ENCODE measurements at regions not wholly inside any gene's neighbourhood (a gene's known extent, or its start where the extent isn't known, plus 50 kb on each side); places are given as distances from the start of the nearest gene placed in this dataset.
"Not testable (repeated sequence)": the region's sequence is repeated elsewhere in the genome, so short reads cannot be mapped to it uniquely, and the experiment has no call there.

GRCh38 chr3:127438951-127439350 is 151.1 kb upstream of the PRR20G start:
- H3F3A ChIP-seq (ENCODE audit: insufficient read depth, low read length, poor library complexity, severe bottlenecking) = no peaks in the 10 kb centered on the region
- no peaks in the 10 kb centered on the region for H3K9me2 ChIP-seq (ENCODE audit: insufficient read depth, low read length)
- no peak overlapping the region for H3K27ac ChIP-seq (ENCODE audit: low read length)
- no peak for TF ChIP-seq POLR2AphosphoS5 (IDR thresholded peaks at IDR 0.05)
- no peak for TF ChIP-seq EZH2 (IDR thresholded peaks at IDR 0.05; ENCODE audit: borderline replicate concordance, insufficient read depth, low read length, poor library complexity, severe bottlenecking)
- no peak for TF ChIP-seq RAD21 (conservative IDR thresholded peaks at IDR 0.05)
- TF ChIP-seq REST (IDR thresholded peaks at IDR 0.05; ENCODE audit: borderline replicate concordance) = no peak
- TF ChIP-seq MXI1 (conservative IDR thresholded peaks at IDR 0.05; ENCODE audit: poor library complexity, severe bottlenecking) = no peak
- no peak for TF ChIP-seq EP300 (conservative IDR thresholded peaks at IDR 0.05; ENCODE audit: poor library complexity, severe bottlenecking)
- TF ChIP-seq CTCF (IDR thresholded peaks at IDR 0.05; ENCODE audit: poor library complexity, severe bottlenecking) = no peak
- no peak for TF ChIP-seq SMC3 (conservative IDR thresholded peaks at IDR 0.05; ENCODE audit: poor library complexity)
- TF ChIP-seq TAF1 (IDR thresholded peaks at IDR 0.05; ENCODE audit: low read depth) = no peak
- H3K4me3 ChIP-seq (ENCODE audit: low read length) = no peak overlapping the region
- H3K9ac ChIP-seq (ENCODE audit: low read length) = no peak overlapping the region
- no peaks in the 10 kb centered on the region for H3K27me3 ChIP-seq (ENCODE audit: insufficient read depth, low read depth, low read length)
- no peaks in the 10 kb centered on the region for H3K36me3 ChIP-seq (ENCODE audit: insufficient read depth, low read length)
- no peak overlapping the region for H3K4me2 ChIP-seq (ENCODE audit: low read length)
- no peaks in the 10 kb centered on the region for H3K79me2 ChIP-seq (replicated peaks; ENCODE audit: insufficient read depth, low read length)
- H3K9me3 ChIP-seq (ENCODE audit: low read length) = no peaks in the 10 kb centered on the region
- no peak overlapping the region for H2AFZ ChIP-seq (ENCODE audit: low read depth, low read length)
- no peaks in the 10 kb centered on the region for H4K20me1 ChIP-seq (ENCODE audit: insufficient read depth)

GRCh38 chr3:127438371-127438770 is 150.5 kb upstream of the PRR20G start:
- no peak overlapping the region for H3K27ac ChIP-seq (ENCODE audit: low read length)
- no peaks in the 10 kb centered on the region for H3K36me3 ChIP-seq (ENCODE audit: insufficient read depth, low read length)
- H3K4me3 ChIP-seq (ENCODE audit: low read length) = no peak overlapping the region
- no peaks in the 10 kb centered on the region for H3K27me3 ChIP-seq (ENCODE audit: insufficient read depth, low read depth, low read length)
- H3K4me2 ChIP-seq (ENCODE audit: low read length) = no peak overlapping the region
- H3K9ac ChIP-seq (ENCODE audit: low read length) = no peak overlapping the region
- H3K9me3 ChIP-seq (ENCODE audit: low read length) = no peaks in the 10 kb centered on the region
- no peaks in the 10 kb centered on the region for H3K9me2 ChIP-seq (ENCODE audit: insufficient read depth, low read length)
- no peaks in the 10 kb centered on the region for H4K20me1 ChIP-seq (ENCODE audit: insufficient read depth)
- no peak for TF ChIP-seq REST (IDR thresholded peaks at IDR 0.05; ENCODE audit: borderline replicate concordance)
- TF ChIP-seq TAF1 (IDR thresholded peaks at IDR 0.05; ENCODE audit: low read depth) = no peak
- TF ChIP-seq EZH2 (IDR thresholded peaks at IDR 0.05; ENCODE audit: borderline replicate concordance, insufficient read depth, low read length, poor library complexity, severe bottlenecking) = no peak
- no peak for TF ChIP-seq CTCF (IDR thresholded peaks at IDR 0.05; ENCODE audit: poor library complexity, severe bottlenecking)
- no peak for TF ChIP-seq POLR2AphosphoS5 (IDR thresholded peaks at IDR 0.05)
- no peak for TF ChIP-seq MXI1 (conservative IDR thresholded peaks at IDR 0.05; ENCODE audit: poor library complexity, severe bottlenecking)
- TF ChIP-seq RAD21 (conservative IDR thresholded peaks at IDR 0.05) = no peak
- TF ChIP-seq EP300 (conservative IDR thresholded peaks at IDR 0.05; ENCODE audit: poor library complexity, severe bottlenecking) = no peak
- TF ChIP-seq SMC3 (conservative IDR thresholded peaks at IDR 0.05; ENCODE audit: poor library complexity) = no peak
- H3K79me2 ChIP-seq (replicated peaks; ENCODE audit: insufficient read depth, low read length) = no peaks in the 10 kb centered on the region
- no peak overlapping the region for H2AFZ ChIP-seq (ENCODE audit: low read depth, low read length)
- no peaks in the 10 kb centered on the region for H3F3A ChIP-seq (ENCODE audit: insufficient read depth, low read length, poor library complexity, severe bottlenecking)

GRCh38 chr3:127435299-127435698 is 147.5 kb upstream of the PRR20G start:
- H4K20me1 ChIP-seq (ENCODE audit: insufficient read depth); H3K27ac ChIP-seq (ENCODE audit: low read length); H3K9me2 ChIP-seq (ENCODE audit: insufficient read depth, low read length); H3K4me2 ChIP-seq (ENCODE audit: low read length); H2AFZ ChIP-seq (ENCODE audit: low read depth, low read length); H3K79me2 ChIP-seq (replicated peaks; ENCODE audit: insufficient read depth, low read length); H3K4me3 ChIP-seq (ENCODE audit: low read length); H3K36me3 ChIP-seq (ENCODE audit: insufficient read depth, low read length); H3K27me3 ChIP-seq (ENCODE audit: insufficient read depth, low read depth, low read length); H3F3A ChIP-seq (ENCODE audit: insufficient read depth, low read length, poor library complexity, severe bottlenecking); H3K9ac ChIP-seq (ENCODE audit: low read length); H3K9me3 ChIP-seq (ENCODE audit: low read length): not testable (repeated sequence)

Measured in neural cell (in vitro differentiated cells).